SU-DHL-6 (cell line): ENCODE measurements at regions not wholly inside any gene's neighbourhood (a gene's known extent, or its start where the extent isn't known, plus 50 kb on each side); places are given as distances from the start of the nearest gene placed in this dataset.

Source experiments
- EZH2phosphoT487 ChIP-seq: fragments of 200-600 bp; sonication (generic), shearing (Covaris generic); conservative IDR thresholded peaks from 2 replicates; pipeline ENCODE4 v1.6.1; 2018; ENCODE audit warnings: mild to moderate bottlenecking, antibody characterized with exemption, low read length, moderate library complexity, mixed read lengths
- TF ChIP-seq, protein P1 (sequence below): fragments of 200-600 bp; sonication (generic); IDR thresholded peaks from one replicate; pipeline ENCODE4 v1.5.1; 2017; ENCODE audit warnings: antibody characterized with exemption, mild to moderate bottlenecking, low read length, moderate library complexity; ENCODE audit not compliant: insufficient read depth, poor library complexity, severe bottlenecking

DNA sequence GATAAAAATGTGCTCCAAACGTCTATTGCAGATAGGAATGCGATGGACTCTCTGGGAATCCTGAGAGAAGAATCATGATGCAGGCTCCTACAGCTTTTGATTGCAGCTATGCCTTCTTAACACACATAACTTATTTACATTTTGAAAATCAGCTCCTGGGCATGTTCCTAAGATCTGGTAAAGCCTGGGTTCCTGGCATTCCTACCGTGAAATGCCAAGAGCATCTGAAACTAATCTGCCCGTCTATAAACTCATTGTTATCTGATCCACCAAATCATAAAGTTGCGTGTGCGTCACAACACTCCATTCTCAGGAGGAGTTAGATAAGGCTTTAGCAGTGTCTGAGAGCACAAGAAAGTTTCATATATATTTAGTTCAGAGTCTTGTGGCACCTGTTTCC, 79.0 kb upstream of the VGLL3 start:
- TF ChIP-seq, protein P1, sequence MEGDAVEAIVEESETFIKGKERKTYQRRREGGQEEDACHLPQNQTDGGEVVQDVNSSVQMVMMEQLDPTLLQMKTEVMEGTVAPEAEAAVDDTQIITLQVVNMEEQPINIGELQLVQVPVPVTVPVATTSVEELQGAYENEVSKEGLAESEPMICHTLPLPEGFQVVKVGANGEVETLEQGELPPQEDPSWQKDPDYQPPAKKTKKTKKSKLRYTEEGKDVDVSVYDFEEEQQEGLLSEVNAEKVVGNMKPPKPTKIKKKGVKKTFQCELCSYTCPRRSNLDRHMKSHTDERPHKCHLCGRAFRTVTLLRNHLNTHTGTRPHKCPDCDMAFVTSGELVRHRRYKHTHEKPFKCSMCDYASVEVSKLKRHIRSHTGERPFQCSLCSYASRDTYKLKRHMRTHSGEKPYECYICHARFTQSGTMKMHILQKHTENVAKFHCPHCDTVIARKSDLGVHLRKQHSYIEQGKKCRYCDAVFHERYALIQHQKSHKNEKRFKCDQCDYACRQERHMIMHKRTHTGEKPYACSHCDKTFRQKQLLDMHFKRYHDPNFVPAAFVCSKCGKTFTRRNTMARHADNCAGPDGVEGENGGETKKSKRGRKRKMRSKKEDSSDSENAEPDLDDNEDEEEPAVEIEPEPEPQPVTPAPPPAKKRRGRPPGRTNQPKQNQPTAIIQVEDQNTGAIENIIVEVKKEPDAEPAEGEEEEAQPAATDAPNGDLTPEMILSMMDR = no peak
- TF ChIP-seq EZH2phosphoT487 = no peak
